ENCODE measurements at regions not wholly inside any gene's neighbourhood (a gene's known extent, or its start where the extent isn't known, plus 50 kb on each side); places are given as distances from the start of the nearest gene placed in this dataset.

DNA sequence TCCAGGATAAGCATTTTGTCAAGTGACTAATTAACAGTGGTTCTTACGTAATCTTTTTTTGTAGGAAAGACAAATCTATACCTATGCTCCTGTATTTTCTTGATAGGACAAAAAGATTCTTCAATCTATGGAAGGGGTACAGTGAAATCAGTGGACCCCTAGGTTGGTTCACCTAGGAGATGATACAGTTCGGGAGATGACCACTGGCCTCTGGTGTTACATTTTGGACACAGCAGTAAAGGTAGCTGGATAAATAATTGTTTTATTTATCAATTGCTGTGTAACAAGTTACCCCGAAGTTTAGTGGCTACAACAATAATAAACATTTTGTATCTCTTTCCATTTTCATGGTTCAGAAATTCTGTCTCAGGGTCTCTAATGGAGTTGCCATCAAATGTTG lies 288.2 kb upstream of the MAGI2 start:
- TF ChIP-seq, protein P1, sequence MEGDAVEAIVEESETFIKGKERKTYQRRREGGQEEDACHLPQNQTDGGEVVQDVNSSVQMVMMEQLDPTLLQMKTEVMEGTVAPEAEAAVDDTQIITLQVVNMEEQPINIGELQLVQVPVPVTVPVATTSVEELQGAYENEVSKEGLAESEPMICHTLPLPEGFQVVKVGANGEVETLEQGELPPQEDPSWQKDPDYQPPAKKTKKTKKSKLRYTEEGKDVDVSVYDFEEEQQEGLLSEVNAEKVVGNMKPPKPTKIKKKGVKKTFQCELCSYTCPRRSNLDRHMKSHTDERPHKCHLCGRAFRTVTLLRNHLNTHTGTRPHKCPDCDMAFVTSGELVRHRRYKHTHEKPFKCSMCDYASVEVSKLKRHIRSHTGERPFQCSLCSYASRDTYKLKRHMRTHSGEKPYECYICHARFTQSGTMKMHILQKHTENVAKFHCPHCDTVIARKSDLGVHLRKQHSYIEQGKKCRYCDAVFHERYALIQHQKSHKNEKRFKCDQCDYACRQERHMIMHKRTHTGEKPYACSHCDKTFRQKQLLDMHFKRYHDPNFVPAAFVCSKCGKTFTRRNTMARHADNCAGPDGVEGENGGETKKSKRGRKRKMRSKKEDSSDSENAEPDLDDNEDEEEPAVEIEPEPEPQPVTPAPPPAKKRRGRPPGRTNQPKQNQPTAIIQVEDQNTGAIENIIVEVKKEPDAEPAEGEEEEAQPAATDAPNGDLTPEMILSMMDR (IDR thresholded peaks at IDR 0.05) = no peak
- no peak for TF ChIP-seq POLR2A (IDR thresholded peaks at IDR 0.05)
- TF ChIP-seq EP300 (IDR thresholded peaks at IDR 0.05) = no peak

Measured in stomach (tissue), 4 donors.